ENCODE measurements at regions not wholly inside any gene's neighbourhood (a gene's known extent, or its start where the extent isn't known, plus 50 kb on each side); places are given as distances from the start of the nearest gene placed in this dataset.

DNA sequence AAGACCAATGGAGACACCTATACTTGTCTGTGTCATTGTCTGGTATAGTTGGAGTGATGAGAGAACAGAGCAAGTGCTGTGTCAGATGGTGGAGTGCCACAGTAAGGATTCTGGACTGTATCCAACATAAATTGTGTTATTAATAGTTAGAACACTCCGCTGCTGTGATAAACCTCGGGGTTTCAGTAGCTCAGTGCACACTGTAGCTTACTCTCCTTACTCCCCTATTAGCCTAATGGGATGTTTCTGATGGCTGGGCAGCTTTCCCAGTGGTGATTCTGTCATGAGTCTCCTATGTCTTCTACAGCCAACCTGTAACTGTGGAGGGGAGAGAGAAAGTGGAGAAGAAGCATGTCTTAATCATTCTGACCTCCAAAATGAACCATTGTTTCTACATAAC lies 127.6 kb upstream of the PTCH1 start:
- DNase-seq (no peak), ATAC-seq (no peak)

DNA sequence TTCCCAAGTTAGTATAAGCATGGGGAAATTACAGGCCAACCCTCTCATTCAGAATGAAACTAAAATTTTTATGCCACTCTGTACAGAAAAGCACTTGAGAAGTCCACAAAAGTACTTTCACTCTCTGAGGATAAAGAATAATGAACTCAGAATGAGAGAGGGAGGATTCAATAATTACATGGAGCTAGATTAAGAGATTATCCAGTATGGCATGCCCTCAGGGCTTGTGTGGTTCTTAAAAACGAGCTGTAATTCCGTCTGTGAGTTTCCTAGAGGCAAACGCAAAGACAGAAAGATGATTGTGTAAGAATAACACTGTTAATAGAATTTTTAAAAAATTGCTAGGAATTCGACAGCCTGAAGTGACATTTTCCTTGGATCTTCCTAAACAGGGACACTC lies 126.8 kb upstream of the PTCH1 start:
- Histone ChIP-seq H3K4me3 (no peak overlapping the region), H3K36me3 (no peaks in the 10 kb centered on the region), H3K27ac (no peak overlapping the region), H3K4me1 (no peaks in the 10 kb centered on the region), H3K9me3 (peaks cover 5% of the 10 kb centered on the region), H3K27me3 (ENCODE audit: low read depth) (no peaks in the 10 kb centered on the region)
- TF ChIP-seq, protein P1, sequence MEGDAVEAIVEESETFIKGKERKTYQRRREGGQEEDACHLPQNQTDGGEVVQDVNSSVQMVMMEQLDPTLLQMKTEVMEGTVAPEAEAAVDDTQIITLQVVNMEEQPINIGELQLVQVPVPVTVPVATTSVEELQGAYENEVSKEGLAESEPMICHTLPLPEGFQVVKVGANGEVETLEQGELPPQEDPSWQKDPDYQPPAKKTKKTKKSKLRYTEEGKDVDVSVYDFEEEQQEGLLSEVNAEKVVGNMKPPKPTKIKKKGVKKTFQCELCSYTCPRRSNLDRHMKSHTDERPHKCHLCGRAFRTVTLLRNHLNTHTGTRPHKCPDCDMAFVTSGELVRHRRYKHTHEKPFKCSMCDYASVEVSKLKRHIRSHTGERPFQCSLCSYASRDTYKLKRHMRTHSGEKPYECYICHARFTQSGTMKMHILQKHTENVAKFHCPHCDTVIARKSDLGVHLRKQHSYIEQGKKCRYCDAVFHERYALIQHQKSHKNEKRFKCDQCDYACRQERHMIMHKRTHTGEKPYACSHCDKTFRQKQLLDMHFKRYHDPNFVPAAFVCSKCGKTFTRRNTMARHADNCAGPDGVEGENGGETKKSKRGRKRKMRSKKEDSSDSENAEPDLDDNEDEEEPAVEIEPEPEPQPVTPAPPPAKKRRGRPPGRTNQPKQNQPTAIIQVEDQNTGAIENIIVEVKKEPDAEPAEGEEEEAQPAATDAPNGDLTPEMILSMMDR (IDR thresholded peaks at IDR 0.05), result no peak
- DNase-seq, result no peak
- no peak for ATAC-seq
- intact Hi-C loops (cut with DNase I), result no loop called here

More for the DNA sequence above, 127.6 kb upstream of the PTCH1 start:
- Histone ChIP-seq H3K27ac (no peak overlapping the region), H3K9me3 (peaks cover 5% of the 10 kb centered on the region), H3K27me3 (ENCODE audit: low read depth) (no peaks in the 10 kb centered on the region), H3K36me3 (no peaks in the 10 kb centered on the region), H3K4me1 (no peaks in the 10 kb centered on the region), H3K4me3 (no peak overlapping the region)
- intact Hi-C loops (cut with DNase I), result no loop called here
- TF ChIP-seq, protein P1 (IDR thresholded peaks at IDR 0.05), result no peak

DNA sequence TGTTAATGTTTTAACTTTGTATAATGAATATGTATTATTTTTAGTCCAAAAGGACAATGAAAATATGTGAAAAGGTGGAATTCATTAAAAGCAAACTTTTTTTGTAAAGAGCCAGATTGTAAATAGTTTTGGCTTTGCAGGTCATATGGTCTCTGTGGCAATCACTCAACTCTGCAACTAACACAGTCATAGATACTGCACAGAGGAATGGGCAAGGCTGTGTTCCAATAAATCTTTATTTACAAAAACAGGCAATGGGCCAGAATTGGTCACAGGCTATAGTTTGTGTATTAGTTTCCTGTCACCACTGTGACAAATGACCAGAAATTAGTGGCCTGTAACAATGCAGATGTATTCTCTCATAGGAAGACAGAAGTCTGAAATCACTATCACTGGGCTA lies 125.4 kb upstream of the PTCH1 start:
- H3K4me3 ChIP-seq, result no peak overlapping the region
- no peaks in the 10 kb centered on the region for H3K36me3 ChIP-seq
- intact Hi-C loops (cut with DNase I), result no loop called here

DNA sequence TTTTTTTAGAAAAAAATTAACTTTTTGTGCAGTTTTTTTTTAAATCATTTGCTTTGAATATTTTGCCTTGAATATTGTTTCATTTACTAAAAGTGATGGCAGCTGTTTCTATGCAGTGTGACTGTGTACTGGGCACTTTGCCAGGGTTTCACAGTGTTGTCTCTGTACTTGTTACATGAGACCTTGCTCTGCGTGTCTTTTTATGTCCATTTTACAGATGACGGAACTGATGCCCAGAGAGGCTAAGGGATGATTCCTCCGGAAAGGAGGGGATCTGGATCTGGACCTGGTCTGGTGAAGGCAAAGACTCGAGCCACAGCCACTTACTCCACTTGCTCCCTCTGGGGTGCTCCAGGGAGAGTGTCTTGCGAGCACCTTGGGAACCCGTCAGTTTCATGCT lies 124.8 kb upstream of the PTCH1 start:
- DNase-seq (no peak), ATAC-seq (no peak)
- Histone ChIP-seq H3K4me1 (no peaks in the 10 kb centered on the region), H3K4me3 (no peak overlapping the region), H3K27ac (no peak overlapping the region), H3K36me3 (no peaks in the 10 kb centered on the region), H3K27me3 (ENCODE audit: low read depth) (no peaks in the 10 kb centered on the region), H3K9me3 (peaks cover 5% of the 10 kb centered on the region)
- intact Hi-C loops (cut with DNase I), result no loop called here
- TF ChIP-seq, protein P1 (IDR thresholded peaks at IDR 0.05), result no peak

More for the DNA sequence above, 125.4 kb upstream of the PTCH1 start:
- no peak overlapping the region for H3K27ac ChIP-seq
- no peak for ATAC-seq
- no peaks in the 10 kb centered on the region for H3K4me1 ChIP-seq
- no peak for DNase-seq
- H3K27me3 ChIP-seq (ENCODE audit: low read depth), result no peaks in the 10 kb centered on the region
- H3K9me3 ChIP-seq, result peaks cover 5% of the 10 kb centered on the region
- TF ChIP-seq, protein P1 (IDR thresholded peaks at IDR 0.05), result no peak

DNA sequence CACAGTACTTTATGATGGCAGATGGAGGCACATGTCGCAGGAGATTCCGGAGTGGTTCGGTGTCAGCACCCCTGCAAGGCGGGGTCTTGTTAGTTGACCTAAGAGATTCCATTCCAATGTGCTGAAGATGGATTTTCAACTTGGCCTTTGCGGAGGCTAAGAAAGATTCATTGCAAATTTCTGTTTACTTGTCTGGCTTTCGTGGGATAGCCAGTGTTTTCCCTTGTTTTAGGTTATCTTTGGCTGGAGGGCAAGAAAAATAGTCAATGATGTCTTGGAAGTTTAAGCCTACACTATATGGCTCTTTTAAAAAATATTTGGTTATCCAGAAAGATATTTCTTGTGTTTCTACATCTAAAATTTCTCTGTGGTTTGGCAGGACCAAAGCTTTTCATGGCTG lies 123.6 kb upstream of the PTCH1 start:
- Histone ChIP-seq H3K27ac (no peak overlapping the region), H3K27me3 (ENCODE audit: low read depth) (no peaks in the 10 kb centered on the region), H3K36me3 (no peaks in the 10 kb centered on the region), H3K4me1 (no peaks in the 10 kb centered on the region), H3K4me3 (no peak overlapping the region), H3K9me3 (no peaks in the 10 kb centered on the region)
- TF ChIP-seq, protein P1 (IDR thresholded peaks at IDR 0.05), result no peak
- no peak for ATAC-seq
- DNase-seq, result no peak
- intact Hi-C loops (cut with DNase I), result no loop called here

Data from lower lobe of right lung (tissue), 2 donors.